GM19467 (cell line): ENCODE measurements at regions not wholly inside any gene's neighbourhood (a gene's known extent, or its start where the extent isn't known, plus 50 kb on each side); places are given as distances from the start of the nearest gene placed in this dataset.

Experiments
- ATAC-seq: cut with Tn5 transposase; IDR thresholded peaks from one replicate; pipeline ENCODE4 v1.9.1; 2021; ENCODE audit warnings: mild to moderate bottlenecking, moderate library complexity; ENCODE audit not compliant: unreplicated experiment

DNA sequence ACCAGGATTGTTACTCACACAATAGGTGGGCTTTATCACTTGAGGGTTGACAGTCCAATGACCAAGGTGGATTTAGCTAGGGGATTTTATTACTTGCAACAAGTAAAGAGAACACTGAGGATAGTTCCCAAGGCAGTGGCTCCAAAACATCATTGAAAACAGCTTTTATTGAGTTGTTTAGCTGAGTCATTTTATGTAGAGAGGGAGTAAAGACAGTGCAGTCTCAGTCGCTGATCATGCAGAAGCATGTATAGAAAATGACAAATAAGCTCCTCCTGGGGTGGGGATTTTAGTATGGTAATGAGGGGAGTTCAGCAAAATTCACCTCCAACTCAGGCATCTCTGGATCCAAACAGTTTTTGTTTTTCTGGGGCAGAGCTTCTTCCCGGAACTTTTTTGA is 163.0 kb upstream of the CCDC179 start:
- ATAC-seq: no peak

- ATAC-seq: no peak
Observed at GRCh38 chr11:23041001-23041503, 180.8 kb upstream of the CCDC179 start.

GRCh38 chr11:23058656-23059055 is 198.4 kb upstream of the CCDC179 start:
- ATAC-seq: no peak

GRCh38 chr11:23063276-23063675 is 203.0 kb upstream of the CCDC179 start:
- ATAC-seq: no peak

- ATAC-seq: peak; percentile 75
Observed at GRCh38 chr11:23078289-23078971, 218.2 kb upstream of the CCDC179 start.

DNA sequence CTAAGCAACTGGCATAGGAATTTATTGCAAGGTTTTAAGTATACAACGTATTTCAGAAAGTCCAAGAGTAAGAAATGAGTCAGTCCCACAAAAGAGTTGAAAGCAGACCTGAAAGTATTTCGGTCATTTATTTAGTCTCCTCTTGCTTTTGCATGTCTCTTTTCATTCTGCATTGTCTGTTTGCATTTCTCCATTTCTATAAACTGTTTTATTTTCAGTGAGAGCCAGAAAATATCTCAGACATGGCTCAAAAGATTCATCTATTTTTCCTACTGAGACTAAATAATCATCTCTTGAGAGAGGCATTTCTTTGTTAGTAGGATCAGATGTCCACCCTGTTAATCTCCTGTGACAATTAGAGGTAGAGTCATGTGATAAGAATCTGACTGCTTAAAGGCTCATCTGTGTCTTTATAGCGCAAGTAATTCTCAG is 219.1 kb upstream of the CCDC179 start:
- peak; percentile 73 for ATAC-seq

GRCh38 chr11:23087407-23087806 is 227.1 kb upstream of the CCDC179 start:
- ATAC-seq: no peak

GRCh38 chr11:23090659-23091058 is 230.4 kb upstream of the CCDC179 start:
- ATAC-seq: no peak

DNA sequence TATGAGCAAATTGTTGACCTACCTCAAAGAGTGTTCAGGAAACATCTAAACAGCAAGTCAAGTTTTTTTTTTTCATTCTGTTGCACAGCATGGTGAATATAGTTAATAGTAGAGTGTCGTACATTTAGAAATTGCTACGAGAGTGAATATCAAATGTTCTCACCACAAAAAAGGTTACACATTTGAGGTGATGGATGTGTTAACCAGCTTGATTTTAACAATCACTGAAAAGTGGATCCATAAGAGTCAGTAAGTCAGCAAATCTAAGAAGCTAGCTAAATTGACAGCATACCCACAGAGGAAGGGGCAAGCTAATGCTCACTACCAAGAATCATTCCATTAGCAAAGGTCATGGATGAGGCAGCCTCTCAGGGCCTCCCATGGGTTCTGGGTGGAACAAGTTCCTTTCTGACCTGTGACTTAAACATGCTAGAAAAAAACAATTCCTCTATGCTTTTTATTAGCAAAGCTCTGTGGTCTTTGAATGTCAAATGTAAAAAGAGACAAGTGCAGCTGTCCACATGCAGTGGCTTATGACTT is 235.4 kb upstream of the CCDC179 start:
- ATAC-seq: no peak

- ATAC-seq: peak; percentile 76
Observed at GRCh38 chr11:23097891-23098290, 237.6 kb upstream of the CCDC179 start.

DNA sequence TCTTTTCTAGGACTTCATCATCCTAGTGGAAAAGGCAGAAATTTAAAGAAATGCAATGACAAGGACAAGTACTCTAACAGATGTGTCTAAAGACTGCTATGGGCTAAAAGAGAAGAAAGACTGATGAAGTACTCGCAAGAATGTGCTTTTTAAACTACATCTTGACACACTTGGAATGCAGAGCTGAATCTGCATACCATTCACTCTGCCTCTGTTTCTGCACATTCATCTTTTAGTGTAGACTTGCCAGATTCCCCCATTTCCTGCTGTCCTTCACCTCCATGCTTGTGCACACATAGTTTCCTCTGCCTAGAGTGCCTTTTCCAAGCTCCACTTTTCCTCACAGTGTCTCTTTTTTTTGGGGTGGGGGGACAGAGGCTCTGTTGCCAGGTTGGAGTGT is 239.0 kb upstream of the CCDC179 start:
- no peak for ATAC-seq

DNA sequence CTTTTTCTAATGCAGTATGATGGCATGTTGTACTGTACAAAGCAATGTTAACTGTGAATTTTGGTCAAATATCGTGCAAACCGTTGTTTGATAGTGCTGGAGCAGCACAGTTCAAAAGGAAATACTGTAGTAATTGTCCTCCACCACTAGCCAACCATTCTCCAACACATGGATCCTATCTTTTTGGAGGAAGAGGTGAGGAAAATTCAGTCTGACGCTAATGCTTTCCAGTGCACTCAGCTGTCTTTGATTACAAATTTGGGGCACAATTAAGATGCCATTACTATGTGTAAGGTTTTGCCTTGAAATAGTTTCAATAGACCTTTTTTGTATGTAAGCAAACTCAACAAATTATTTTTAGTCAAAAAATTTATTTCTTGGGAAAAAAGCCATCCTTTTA is 240.5 kb upstream of the CCDC179 start:
- no peak for ATAC-seq

DNA sequence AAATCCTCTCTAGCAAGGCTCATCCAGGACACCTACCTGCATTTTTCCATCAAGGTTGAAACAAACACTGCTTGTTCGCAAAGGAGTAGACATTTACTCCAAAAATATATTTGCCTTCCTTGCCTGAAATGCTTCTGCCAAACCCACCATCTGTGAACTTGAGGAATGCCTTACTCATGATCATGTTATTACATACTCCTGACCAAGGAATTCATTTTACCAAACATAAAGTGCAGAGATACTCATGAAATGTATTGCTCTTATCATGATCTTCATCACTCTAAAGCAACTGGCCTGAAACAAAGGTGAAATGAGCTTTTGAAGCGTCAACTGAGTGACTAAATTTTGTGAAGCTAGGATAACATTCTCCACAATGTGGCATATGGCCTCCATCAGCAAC is 243.1 kb upstream of the CCDC179 start:
- no peak for ATAC-seq

- ATAC-seq: no peak
Observed at GRCh38 chr11:23111527-23111926, 251.3 kb upstream of the CCDC179 start.

- ATAC-seq: no peak
Observed at GRCh38 chr11:23112390-23112789, 252.1 kb upstream of the CCDC179 start.

DNA sequence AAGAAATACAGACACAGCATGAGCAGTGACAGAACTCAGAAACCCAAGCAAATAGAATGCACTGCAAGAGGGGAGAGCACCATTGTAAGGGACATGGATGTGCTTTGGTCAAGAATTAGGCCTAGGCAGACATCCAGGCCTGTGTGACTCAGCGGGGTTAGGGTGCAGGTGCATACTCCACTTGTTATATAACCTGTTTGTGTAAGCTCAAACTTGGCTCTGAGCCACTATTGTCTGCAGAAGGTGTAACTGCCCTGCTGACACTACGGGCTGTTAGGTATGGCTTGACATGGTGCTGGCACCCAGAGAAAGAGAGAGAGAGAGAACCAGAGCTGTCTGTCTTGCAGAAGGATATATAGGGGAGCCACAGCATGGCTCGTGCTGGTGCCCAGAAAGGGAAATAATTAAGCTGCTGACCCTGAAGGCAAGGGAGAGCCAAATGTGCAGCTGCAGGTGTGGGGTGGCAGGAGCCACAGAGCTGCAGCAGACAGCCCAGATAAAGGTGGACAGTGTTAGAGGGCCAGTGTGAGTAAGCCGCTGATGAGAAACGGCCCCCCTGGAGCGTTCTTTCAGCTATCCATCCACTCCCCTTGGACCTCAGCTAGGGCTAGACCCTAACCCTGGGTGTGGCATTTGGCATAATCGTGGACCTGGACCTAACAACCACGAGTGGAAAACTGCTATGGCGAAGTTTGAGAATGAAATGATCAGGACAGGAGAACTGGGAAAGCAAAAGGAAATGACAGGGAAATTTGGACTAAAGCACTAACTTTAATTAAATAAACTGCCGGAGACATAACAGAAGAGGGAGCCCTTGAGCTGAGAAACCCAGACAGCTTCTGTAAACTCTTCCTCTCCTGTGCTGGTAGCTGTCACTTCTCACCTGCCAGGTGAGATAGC is 253.0 kb upstream of the CCDC179 start:
- ATAC-seq: peak; percentile 60

DNA sequence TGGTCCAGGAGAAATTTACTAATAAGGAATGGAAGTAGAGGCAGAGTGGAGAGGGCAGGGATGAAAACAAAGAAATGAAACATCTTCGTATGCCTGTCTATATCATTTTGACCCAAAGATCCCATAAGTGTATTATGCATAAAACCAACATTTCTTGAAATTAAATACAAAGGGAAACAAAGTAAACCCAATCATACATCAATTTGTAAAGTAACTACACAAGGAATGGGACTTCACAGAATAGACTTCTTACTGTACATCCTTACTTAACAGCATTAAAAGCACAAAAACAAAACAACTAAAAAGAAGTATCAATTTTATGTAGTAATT is 253.6 kb upstream of the CCDC179 start:
- no peak for ATAC-seq

GRCh38 chr11:23123753-23124152 is 263.5 kb upstream of the CCDC179 start:
- no peak for ATAC-seq

GRCh38 chr11:23124249-23124648 is 264.0 kb upstream of the CCDC179 start:
- ATAC-seq: no peak

- no peak for ATAC-seq
Observed at GRCh38 chr11:23124996-23125395, 264.7 kb upstream of the CCDC179 start.

GRCh38 chr11:23127706-23128105 is 267.4 kb upstream of the CCDC179 start:
- ATAC-seq: no peak

DNA sequence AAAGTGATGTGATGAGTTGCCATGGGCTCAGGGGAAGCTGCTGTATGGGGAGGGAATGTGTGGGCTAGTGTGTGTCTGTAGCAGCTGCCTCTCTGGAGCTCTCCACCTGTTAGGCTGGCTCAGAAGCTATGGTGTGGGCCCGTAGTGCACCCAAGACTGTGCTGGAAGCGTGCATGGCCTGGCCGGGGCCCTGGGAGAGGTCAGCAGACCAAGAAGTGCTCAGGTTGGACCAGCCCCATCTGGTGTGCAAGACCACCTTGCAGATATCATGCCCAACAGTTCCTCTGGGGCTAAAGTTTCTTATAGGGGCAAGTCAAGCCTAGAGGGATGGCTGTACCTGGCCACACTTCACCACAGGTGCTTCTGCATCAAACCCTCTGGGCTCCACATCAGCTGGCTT is 274.4 kb upstream of the CCDC179 start:
- no peak for ATAC-seq
